ENCODE measurements at regions not wholly inside any gene's neighbourhood (a gene's known extent, or its start where the extent isn't known, plus 50 kb on each side); places are given as distances from the start of the nearest gene placed in this dataset.

GRCh38 chr3:95899911-95900310 lies 914.5 kb upstream of the EPHA6 start:
- TF ChIP-seq CTCF (IDR thresholded peaks at IDR 0.05): no peak
- ChIA-PET POLR2A (no interaction called here), CTCF (no interaction called here)
- Histone ChIP-seq H3K4me1 (ENCODE audit: insufficient read depth, low read length) (no peaks in the 10 kb centered on the region), H3K9me3 (ENCODE audit: control insufficient read depth in 1 of 2, insufficient read depth in 1 of 2, low read length in 2 of 2) (no peaks in the 10 kb centered on the region), H3K27me3 (ENCODE audit: control insufficient read depth in 1 of 2, insufficient read depth in 2 of 2, low read length in 2 of 2) (no peaks in the 10 kb centered on the region), H3K4me3 (ENCODE audit: low read length) (no peak overlapping the region), H3K36me3 (ENCODE audit: insufficient read depth, low read length) (no peaks in the 10 kb centered on the region), H3K27ac (ENCODE audit: low read depth in 1 of 2, low read length in 2 of 2) (no peak overlapping the region)
- Mint-ChIP-seq H3K27me3 (no peaks in the 10 kb centered on the region), H3K36me3 (ENCODE audit: low read depth) (no peaks in the 10 kb centered on the region), H3K9me3 (peaks cover 6% of the 10 kb centered on the region), H3K27ac (no peak overlapping the region), H3K4me3 (no peak overlapping the region), H3K4me1 (ENCODE audit: low read depth) (no peaks in the 10 kb centered on the region)
- intact Hi-C loops (cut with DNase I, micrococcal nuclease): no loop called here
- DNase-seq (no peak), ATAC-seq (ENCODE audit: poor library complexity) (no peak)

- DNase-seq (no peak), ATAC-seq (ENCODE audit: poor library complexity) (no peak)
- H3K4me3 ChIP-seq (ENCODE audit: low read length): no peak overlapping the region
- Mint-ChIP-seq H3K4me3 (no peak overlapping the region), H3K27me3 (no peaks in the 10 kb centered on the region), H3K4me1 (ENCODE audit: low read depth) (no peaks in the 10 kb centered on the region), H3K36me3 (ENCODE audit: low read depth) (no peaks in the 10 kb centered on the region), H3K9me3 (peaks cover 4% of the 10 kb centered on the region), H3K27ac (no peak overlapping the region)
- H3K36me3 ChIP-seq (ENCODE audit: insufficient read depth, low read length): no peaks in the 10 kb centered on the region
- no peaks in the 10 kb centered on the region for H3K9me3 ChIP-seq (ENCODE audit: control insufficient read depth in 1 of 2, insufficient read depth in 1 of 2, low read length in 2 of 2)
- ChIA-PET CTCF (no interaction called here), POLR2A (no interaction called here)
- no peak overlapping the region for H3K27ac ChIP-seq (ENCODE audit: low read depth in 1 of 2, low read length in 2 of 2)
- TF ChIP-seq CTCF (IDR thresholded peaks at IDR 0.05): no peak
- no peaks in the 10 kb centered on the region for H3K4me1 ChIP-seq (ENCODE audit: insufficient read depth, low read length)
- no peaks in the 10 kb centered on the region for H3K27me3 ChIP-seq (ENCODE audit: control insufficient read depth in 1 of 2, insufficient read depth in 2 of 2, low read length in 2 of 2)
- intact Hi-C loops (cut with DNase I, micrococcal nuclease): no loop called here
Observed at GRCh38 chr3:95901948-95902347, 912.4 kb upstream of the EPHA6 start.

- Histone ChIP-seq H3K27me3 (ENCODE audit: control insufficient read depth in 1 of 2, insufficient read depth in 2 of 2, low read length in 2 of 2) (no peaks in the 10 kb centered on the region), H3K4me1 (ENCODE audit: insufficient read depth, low read length) (no peaks in the 10 kb centered on the region), H3K9me3 (ENCODE audit: control insufficient read depth in 1 of 2, insufficient read depth in 1 of 2, low read length in 2 of 2) (no peaks in the 10 kb centered on the region), H3K36me3 (ENCODE audit: insufficient read depth, low read length) (no peaks in the 10 kb centered on the region), H3K4me3 (ENCODE audit: low read length) (no peak overlapping the region), H3K27ac (ENCODE audit: low read depth in 1 of 2, low read length in 2 of 2) (no peak overlapping the region)
- intact Hi-C loops (cut with DNase I, micrococcal nuclease): no loop called here
- peaks cover 5% of the 10 kb centered on the region for H3K9me3 Mint-ChIP-seq
- CTCF ChIA-PET: no interaction called here
- H3K4me1 Mint-ChIP-seq (ENCODE audit: low read depth): no peaks in the 10 kb centered on the region
- no peaks in the 10 kb centered on the region for H3K27me3 Mint-ChIP-seq
- no peak for TF ChIP-seq CTCF (IDR thresholded peaks at IDR 0.05)
- DNase-seq (no peak), ATAC-seq (ENCODE audit: poor library complexity) (no peak)
- H3K27ac Mint-ChIP-seq: no peak overlapping the region
- no peak overlapping the region for H3K4me3 Mint-ChIP-seq
- POLR2A ChIA-PET: no interaction called here
- no peaks in the 10 kb centered on the region for H3K36me3 Mint-ChIP-seq (ENCODE audit: low read depth)
Observed at GRCh38 chr3:95905182-95905581, 909.2 kb upstream of the EPHA6 start.
